Ramos (cell line): ENCODE measurements at regions not wholly inside any gene's neighbourhood (a gene's known extent, or its start where the extent isn't known, plus 50 kb on each side); places are given as distances from the start of the nearest gene placed in this dataset.

ENCODE experiments used
- in situ Hi-C: fragments of 300-500 bp; cut with MboI; formaldehyde crosslinking; loops from one replicate; pipeline ENCODE4 v1.14.3; 2022; ENCODE audit warnings: low sequenced_read_pairs; ENCODE audit not compliant: unreplicated experiment

- in situ Hi-C loops: no loop called here
Measured at GRCh38 chr15:46858150-46858549, 859.2 kb upstream of the SEMA6D start.

- in situ Hi-C loops: no loop called here
Measured at GRCh38 chr15:46861796-46862195, 855.5 kb upstream of the SEMA6D start.

- in situ Hi-C loops: no loop called here
Measured at GRCh38 chr15:46865155-46865554, 852.1 kb upstream of the SEMA6D start.

- in situ Hi-C loops: no loop called here
Measured at GRCh38 chr15:46872286-46872980, 844.9 kb upstream of the SEMA6D start.

GRCh38 chr15:46872981-46873330, 844.3 kb upstream of the SEMA6D start:
- in situ Hi-C loops: no loop called here

- in situ Hi-C loops: no loop called here
Measured at GRCh38 chr15:46879032-46879770, 838.1 kb upstream of the SEMA6D start.

GRCh38 chr15:46880791-46881190, 836.5 kb upstream of the SEMA6D start:
- in situ Hi-C loops: no loop called here

GRCh38 chr15:46892621-46893160, 824.6 kb upstream of the SEMA6D start:
- in situ Hi-C loops: no loop called here

GRCh38 chr15:46894644-46895043, 822.7 kb upstream of the SEMA6D start:
- in situ Hi-C loops: no loop called here

GRCh38 chr15:46897266-46897665, 820.0 kb upstream of the SEMA6D start:
- in situ Hi-C loops: no loop called here

- in situ Hi-C loops: no loop called here
Measured at GRCh38 chr15:46901001-46901400, 816.3 kb upstream of the SEMA6D start.

GRCh38 chr15:46917721-46918252, 799.5 kb upstream of the SEMA6D start:
- in situ Hi-C loops: no loop called here

GRCh38 chr15:46918462-46919140, 798.7 kb upstream of the SEMA6D start:
- in situ Hi-C loops: no loop called here

- in situ Hi-C loops: no loop called here
Measured at GRCh38 chr15:46921891-46922290, 795.4 kb upstream of the SEMA6D start.

- in situ Hi-C loops: no loop called here
Measured at GRCh38 chr15:46930426-46930825, 786.9 kb upstream of the SEMA6D start.

- in situ Hi-C loops: no loop called here
Measured at GRCh38 chr15:46933332-46933731, 784.0 kb upstream of the SEMA6D start.

GRCh38 chr15:46934851-46935250, 782.5 kb upstream of the SEMA6D start:
- in situ Hi-C loops: no loop called here

GRCh38 chr15:46938169-46938568, 779.1 kb upstream of the SEMA6D start:
- in situ Hi-C loops: no loop called here

- in situ Hi-C loops: no loop called here
Measured at GRCh38 chr15:46941241-46941640, 776.1 kb upstream of the SEMA6D start.

GRCh38 chr15:46946953-46947352, 770.4 kb upstream of the SEMA6D start:
- in situ Hi-C loops: no loop called here

- in situ Hi-C loops: no loop called here
Measured at GRCh38 chr15:46955576-46955975, 761.7 kb upstream of the SEMA6D start.
